ENCODE measurements at regions not wholly inside any gene's neighbourhood (a gene's known extent, or its start where the extent isn't known, plus 50 kb on each side); places are given as distances from the start of the nearest gene placed in this dataset.

GRCh38 chr5:51990661-51991180 is 607.5 kb downstream of the ISL1 start:
- H3K4me1 ChIP-seq (ENCODE audit: low read length), result no peaks in the 10 kb centered on the region
- no peak overlapping the region for H3K4me3 ChIP-seq (ENCODE audit: low read length)
- H2AFZ ChIP-seq (ENCODE audit: low read length), result no peak overlapping the region
- H3K9ac ChIP-seq (ENCODE audit: low read length), result no peak overlapping the region
- H3K27ac ChIP-seq (ENCODE audit: low read length), result no peak overlapping the region
- H4K20me1 ChIP-seq (ENCODE audit: insufficient read depth, low read length), result no peaks in the 10 kb centered on the region
- no peaks in the 10 kb centered on the region for H3K9me2 ChIP-seq (replicated peaks; ENCODE audit: insufficient read depth, low read length)
- no peaks in the 10 kb centered on the region for H3K79me2 ChIP-seq (ENCODE audit: low read length)
- no peaks in the 10 kb centered on the region for H3K9me3 ChIP-seq (replicated peaks; ENCODE audit: insufficient read depth, low read length)
- no peak for TF ChIP-seq CTCF (IDR thresholded peaks at IDR 0.05; ENCODE audit: low read length)
- no peak for TF ChIP-seq EZH2 (optimal IDR thresholded peaks at IDR 0.05; ENCODE audit: low read depth, low read length)
- no peak for TF ChIP-seq EZH2phosphoT487 (IDR thresholded peaks at IDR 0.05; ENCODE audit: low read length)
- no peaks in the 10 kb centered on the region for H3F3A ChIP-seq (ENCODE audit: insufficient read depth, low read length)
- H3K27me3 ChIP-seq (replicated peaks; ENCODE audit: insufficient read depth, low read length), result no peaks in the 10 kb centered on the region
- no peaks in the 10 kb centered on the region for H3K36me3 ChIP-seq (replicated peaks; ENCODE audit: insufficient read depth, low read length)
- H3K4me2 ChIP-seq (ENCODE audit: low read depth, low read length), result no peak overlapping the region
- DNase-seq, result no peak

GRCh38 chr5:51991940-51992339 is 608.7 kb downstream of the ISL1 start:
- Histone ChIP-seq H3K4me2 (ENCODE audit: low read depth, low read length) (no peak overlapping the region), H3K9ac (ENCODE audit: low read length) (no peak overlapping the region), H3K4me1 (ENCODE audit: low read length) (no peaks in the 10 kb centered on the region), H3K9me3 (replicated peaks; ENCODE audit: insufficient read depth, low read length) (no peaks in the 10 kb centered on the region), H4K20me1 (ENCODE audit: insufficient read depth, low read length) (no peaks in the 10 kb centered on the region), H3K9me2 (replicated peaks; ENCODE audit: insufficient read depth, low read length) (no peaks in the 10 kb centered on the region), H3K79me2 (ENCODE audit: low read length) (no peaks in the 10 kb centered on the region), H3F3A (ENCODE audit: insufficient read depth, low read length) (no peaks in the 10 kb centered on the region), H2AFZ (ENCODE audit: low read length) (no peak overlapping the region), H3K36me3 (replicated peaks; ENCODE audit: insufficient read depth, low read length) (no peaks in the 10 kb centered on the region), H3K27me3 (replicated peaks; ENCODE audit: insufficient read depth, low read length) (no peaks in the 10 kb centered on the region), H3K27ac (ENCODE audit: low read length) (no peak overlapping the region), H3K4me3 (ENCODE audit: low read length) (no peak overlapping the region)
- TF ChIP-seq EZH2phosphoT487 (IDR thresholded peaks at IDR 0.05; ENCODE audit: low read length), result no peak
- TF ChIP-seq CTCF (IDR thresholded peaks at IDR 0.05; ENCODE audit: low read length), result no peak
- no peak for TF ChIP-seq EZH2 (optimal IDR thresholded peaks at IDR 0.05; ENCODE audit: low read depth, low read length)
- no peak for DNase-seq

- H3K79me2 ChIP-seq (ENCODE audit: low read length), result no peaks in the 10 kb centered on the region
- no peak overlapping the region for H3K4me2 ChIP-seq (ENCODE audit: low read depth, low read length)
- H3K4me1 ChIP-seq (ENCODE audit: low read length), result no peaks in the 10 kb centered on the region
- H3K4me3 ChIP-seq (ENCODE audit: low read length), result no peak overlapping the region
- H3K9me3 ChIP-seq (replicated peaks; ENCODE audit: insufficient read depth, low read length), result no peaks in the 10 kb centered on the region
- no peak overlapping the region for H2AFZ ChIP-seq (ENCODE audit: low read length)
- H3K9me2 ChIP-seq (replicated peaks; ENCODE audit: insufficient read depth, low read length), result no peaks in the 10 kb centered on the region
- DNase-seq, result no peak
- H3K27me3 ChIP-seq (replicated peaks; ENCODE audit: insufficient read depth, low read length), result no peaks in the 10 kb centered on the region
- H3K9ac ChIP-seq (ENCODE audit: low read length), result no peak overlapping the region
- H3F3A ChIP-seq (ENCODE audit: insufficient read depth, low read length), result no peaks in the 10 kb centered on the region
- no peaks in the 10 kb centered on the region for H4K20me1 ChIP-seq (ENCODE audit: insufficient read depth, low read length)
- H3K27ac ChIP-seq (ENCODE audit: low read length), result no peak overlapping the region
- H3K36me3 ChIP-seq (replicated peaks; ENCODE audit: insufficient read depth, low read length), result no peaks in the 10 kb centered on the region
- TF ChIP-seq EZH2 (optimal IDR thresholded peaks at IDR 0.05; ENCODE audit: low read depth, low read length) (no peak), CTCF (IDR thresholded peaks at IDR 0.05; ENCODE audit: low read length) (no peak), EZH2phosphoT487 (IDR thresholded peaks at IDR 0.05; ENCODE audit: low read length) (no peak)
Measured at GRCh38 chr5:51995773-51996306, 612.6 kb downstream of the ISL1 start.

All from MM.1S (cell line).